ENCODE measurements at regions not wholly inside any gene's neighbourhood (a gene's known extent, or its start where the extent isn't known, plus 50 kb on each side); places are given as distances from the start of the nearest gene placed in this dataset.

GRCh38 chr2:523698-524270 is 153.4 kb downstream of the TMEM18 start:
- Histone ChIP-seq H3K4me3 (ENCODE audit: low read depth, low read length) (no peak overlapping the region), H3K27me3 (ENCODE audit: control insufficient read depth, insufficient read depth, low read length) (no peaks in the 10 kb centered on the region), H3K36me3 (ENCODE audit: control insufficient read depth, insufficient read depth, low read length) (no peaks in the 10 kb centered on the region)
- DNase-seq (ENCODE audit: low read depth) (no peak), FAIRE-seq (no peak)
- TF ChIP-seq CTCF (IDR thresholded peaks at IDR 0.05; ENCODE audit: insufficient read depth, low read length, severe bottlenecking) = no peak

GRCh38 chr2:522776-523175 is 154.4 kb downstream of the TMEM18 start:
- FAIRE-seq (no peak), DNase-seq (ENCODE audit: low read depth) (no peak)

GRCh38 chr2:521853-522530 is 155.2 kb downstream of the TMEM18 start:
- FAIRE-seq = no peak
- DNase-seq (ENCODE audit: low read depth) = no peak
- Histone ChIP-seq H3K27me3 (ENCODE audit: control insufficient read depth, insufficient read depth, low read length) (no peaks in the 10 kb centered on the region), H3K36me3 (ENCODE audit: control insufficient read depth, insufficient read depth, low read length) (no peaks in the 10 kb centered on the region), H3K4me3 (ENCODE audit: low read depth, low read length) (no peak overlapping the region)
- TF ChIP-seq CTCF (IDR thresholded peaks at IDR 0.05; ENCODE audit: insufficient read depth, low read length, severe bottlenecking) = no peak

More at GRCh38 chr2:522776-523175, 154.4 kb downstream of the TMEM18 start:
- Histone ChIP-seq H3K36me3 (ENCODE audit: control insufficient read depth, insufficient read depth, low read length) (no peaks in the 10 kb centered on the region), H3K27me3 (ENCODE audit: control insufficient read depth, insufficient read depth, low read length) (no peaks in the 10 kb centered on the region), H3K4me3 (ENCODE audit: low read depth, low read length) (no peak overlapping the region)
- no peak for TF ChIP-seq CTCF (IDR thresholded peaks at IDR 0.05; ENCODE audit: insufficient read depth, low read length, severe bottlenecking)

GRCh38 chr2:520663-521340 is 156.4 kb downstream of the TMEM18 start:
- Histone ChIP-seq H3K27me3 (ENCODE audit: control insufficient read depth, insufficient read depth, low read length) (no peaks in the 10 kb centered on the region), H3K36me3 (ENCODE audit: control insufficient read depth, insufficient read depth, low read length) (no peaks in the 10 kb centered on the region), H3K4me3 (ENCODE audit: low read depth, low read length) (no peak overlapping the region)
- FAIRE-seq (no peak), DNase-seq (ENCODE audit: low read depth) (no peak)
- no peak for TF ChIP-seq CTCF (IDR thresholded peaks at IDR 0.05; ENCODE audit: insufficient read depth, low read length, severe bottlenecking)

- Histone ChIP-seq H3K4me3 (ENCODE audit: low read depth, low read length) (no peak overlapping the region), H3K27me3 (ENCODE audit: control insufficient read depth, insufficient read depth, low read length) (no peaks in the 10 kb centered on the region), H3K36me3 (ENCODE audit: control insufficient read depth, insufficient read depth, low read length) (no peaks in the 10 kb centered on the region)
- no peak for DNase-seq (ENCODE audit: low read depth)
- no peak for FAIRE-seq
- no peak for TF ChIP-seq CTCF (IDR thresholded peaks at IDR 0.05; ENCODE audit: insufficient read depth, low read length, severe bottlenecking)
Measured at GRCh38 chr2:516944-517343, 160.3 kb downstream of the TMEM18 start.
